Stimulated activated CD4-positive, alpha-beta T cell treated with anti-CD3 and anti-CD28 coated beads, Interleukin-1b, Interleukin-23, amount 100 ng/mL, for 48 hours (primary cell): ENCODE measurements at regions not wholly inside any gene's neighbourhood (a gene's known extent, or its start where the extent isn't known, plus 50 kb on each side); places are given as distances from the start of the nearest gene placed in this dataset.

ENCODE experiments used
- DNase-seq: peaks from one replicate; pipeline ENCODE4 v3.0.0-alpha.2; 2020

GRCh38 chr3:26559227-26559626 lies 63.3 kb upstream of the LRRC3B start:
- DNase-seq, result no peak

GRCh38 chr3:26560081-26560480 lies 62.5 kb upstream of the LRRC3B start:
- DNase-seq, result no peak

GRCh38 chr3:26562021-26562768 lies 60.4 kb upstream of the LRRC3B start:
- no peak for DNase-seq
